Bronchial epithelial cell (primary cell): ENCODE measurements at regions not wholly inside any gene's neighbourhood (a gene's known extent, or its start where the extent isn't known, plus 50 kb on each side); places are given as distances from the start of the nearest gene placed in this dataset.

Experiments
- DNase-seq: peaks from one replicate; pipeline ENCODE4 v3.0.0-alpha.2; 2010; ENCODE audit warnings: low read depth
- FAIRE-seq: peaks from 2 replicates; lab custom pipeline; 2011; peaks lifted over from hg19 to GRCh38; lab: Jason Lieb, UNC
- H3K27me3 ChIP-seq: 2 replicates; pipeline ENCODE4 v1.5.1; 2011; ENCODE audit warnings: low read length; ENCODE audit not compliant: control insufficient read depth, insufficient read depth
- H3K36me3 ChIP-seq: 2 replicates; pipeline ENCODE4 v1.5.1; 2011; ENCODE audit warnings: low read length; ENCODE audit not compliant: control insufficient read depth, insufficient read depth
- H3K4me3 ChIP-seq: 2 replicates; pipeline ENCODE4 v1.5.1; 2011; ENCODE audit warnings: mild to moderate bottlenecking, low read depth, low read length, control low read depth
- CTCF ChIP-seq: IDR thresholded peaks from 2 replicates; pipeline ENCODE4 v1.5.1; 2011; ENCODE audit warnings: mild to moderate bottlenecking, moderate library complexity, low read length, control low read depth, inconsistent platforms; ENCODE audit not compliant: insufficient read depth, severe bottlenecking

- FAIRE-seq = no peak
- DNase-seq = no peak
- TF ChIP-seq CTCF = no peak
- peaks cover 2% of the 10 kb centered on the region for H3K27me3 ChIP-seq
- H3K4me3 ChIP-seq = no peak overlapping the region
- H3K36me3 ChIP-seq = no peaks in the 10 kb centered on the region
Observed at GRCh38 chr7:46357851-46358250, 436.8 kb upstream of the IGFBP3 start.

- DNase-seq (no peak), FAIRE-seq (no peak)
Observed at GRCh38 chr7:46357290-46357689, 436.2 kb upstream of the IGFBP3 start.

GRCh38 chr7:46356371-46356770 lies 435.3 kb upstream of the IGFBP3 start:
- no peaks in the 10 kb centered on the region for H3K36me3 ChIP-seq
- no peak for TF ChIP-seq CTCF
- peak; percentile 15 for DNase-seq
- H3K4me3 ChIP-seq = no peak overlapping the region
- H3K27me3 ChIP-seq = peaks cover 2% of the 10 kb centered on the region
- no peak for FAIRE-seq

More at GRCh38 chr7:46357290-46357689, 436.2 kb upstream of the IGFBP3 start:
- no peak for TF ChIP-seq CTCF
- Histone ChIP-seq H3K4me3 (no peak overlapping the region), H3K27me3 (peaks cover 2% of the 10 kb centered on the region), H3K36me3 (no peaks in the 10 kb centered on the region)

- peaks cover 2% of the 10 kb centered on the region for H3K27me3 ChIP-seq
- H3K4me3 ChIP-seq = no peak overlapping the region
- no peak for DNase-seq
- H3K36me3 ChIP-seq = no peaks in the 10 kb centered on the region
- FAIRE-seq = no peak
- no peak for TF ChIP-seq CTCF
Observed at GRCh38 chr7:46355331-46355730, 434.3 kb upstream of the IGFBP3 start.

DNA sequence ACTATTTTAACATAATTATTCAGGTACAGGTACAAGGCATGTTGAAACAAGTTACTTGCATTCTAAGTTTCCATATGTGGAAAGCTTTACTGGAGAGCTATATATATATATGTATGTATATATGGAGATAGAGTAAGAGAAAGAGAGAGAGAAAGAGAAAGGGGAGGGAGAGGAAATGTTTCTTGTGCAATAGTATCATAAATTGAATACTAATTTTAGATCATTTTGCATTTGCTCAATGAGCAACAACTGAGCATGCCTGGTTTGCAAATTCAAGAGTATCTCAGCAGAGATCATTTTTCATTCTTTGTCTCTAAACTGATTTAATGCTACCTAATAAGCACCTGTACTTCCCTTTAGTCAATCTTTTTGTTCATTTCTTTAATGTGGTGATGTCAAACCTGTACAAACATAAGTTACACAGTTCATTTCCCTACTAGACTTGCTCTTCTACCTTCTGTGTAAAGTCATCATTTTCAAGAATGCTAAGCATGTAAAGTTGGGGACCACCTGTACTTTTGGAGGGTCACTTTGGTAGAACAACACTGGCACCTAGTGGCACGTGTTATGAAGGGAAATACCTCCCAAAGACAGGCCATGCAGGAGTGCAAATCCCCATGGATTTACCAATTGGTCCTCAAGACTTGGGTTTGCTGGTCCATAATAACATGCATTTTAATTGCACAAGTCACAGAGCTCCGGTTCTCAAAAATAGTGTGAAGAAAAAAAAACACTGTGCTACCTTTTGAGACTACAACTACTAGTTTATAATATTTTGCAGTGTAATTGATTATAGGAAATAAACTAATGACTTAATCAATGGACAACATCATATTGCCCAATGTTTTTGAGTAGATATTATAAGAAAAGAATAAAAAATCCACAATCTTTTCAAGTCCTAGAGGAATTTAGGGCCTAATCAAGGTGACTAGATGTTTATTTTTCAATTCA lies 431.2 kb upstream of the IGFBP3 start:
- TF ChIP-seq CTCF = peak; percentile 73
- Histone ChIP-seq H3K27me3 (peaks cover 3% of the 10 kb centered on the region), H3K4me3 (no peak overlapping the region), H3K36me3 (no peaks in the 10 kb centered on the region)
- DNase-seq = peak; percentile 59
- no peak for FAIRE-seq
